GM19324 (cell line): ENCODE measurements at regions not wholly inside any gene's neighbourhood (a gene's known extent, or its start where the extent isn't known, plus 50 kb on each side); places are given as distances from the start of the nearest gene placed in this dataset.

Source experiments
- ATAC-seq: cut with Tn5 transposase; IDR thresholded peaks from one replicate; pipeline ENCODE4 v1.9.1; 2021; ENCODE audit warnings: mild to moderate bottlenecking, moderate library complexity; ENCODE audit not compliant: unreplicated experiment, low FRiP score

DNA sequence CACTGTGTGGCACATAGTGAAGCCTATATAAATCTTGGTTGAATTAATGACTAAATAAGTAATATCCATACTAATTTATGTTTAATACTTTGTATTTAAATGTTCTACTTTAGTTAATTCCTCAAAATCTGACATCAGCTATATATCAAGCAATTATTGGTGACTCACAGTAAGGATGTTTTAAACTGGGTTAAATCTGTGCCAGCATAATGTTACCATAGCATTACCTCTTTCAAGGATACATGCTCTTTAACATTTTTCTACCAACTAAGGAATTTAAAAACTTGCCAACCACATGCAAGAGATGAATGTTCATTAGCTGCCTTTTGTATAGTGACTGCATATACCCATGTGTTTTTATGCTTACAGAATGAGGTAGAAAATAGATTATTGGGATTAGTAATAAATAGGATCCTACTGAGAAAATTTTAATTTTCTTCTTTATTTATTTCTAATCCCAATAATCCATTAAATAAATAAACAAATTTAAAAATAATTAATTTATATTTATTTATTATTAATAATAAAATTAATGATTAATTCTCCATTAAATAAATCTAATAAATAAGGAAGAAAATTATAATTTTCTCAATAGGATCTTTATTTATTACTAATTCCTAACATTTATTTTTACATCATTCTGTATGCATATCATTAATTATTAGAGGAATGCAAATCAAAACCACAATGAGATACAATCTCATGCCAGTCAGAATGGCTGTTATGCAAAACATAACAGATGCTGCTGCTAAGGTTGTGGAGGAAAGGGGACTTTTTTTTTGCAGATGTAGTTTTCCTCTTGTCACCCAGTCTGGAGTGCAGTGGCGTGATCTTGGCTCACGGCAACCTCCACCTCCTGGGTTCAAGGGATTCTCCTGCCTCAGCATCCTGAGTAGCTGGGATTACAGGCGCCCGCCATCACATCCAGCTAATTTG is 410.7 kb upstream of the DSEL start:
- no peak for ATAC-seq

- ATAC-seq: no peak
These were observed 408.1 kb upstream of the DSEL start for GRCh38 chr18:67924656-67925055.

DNA sequence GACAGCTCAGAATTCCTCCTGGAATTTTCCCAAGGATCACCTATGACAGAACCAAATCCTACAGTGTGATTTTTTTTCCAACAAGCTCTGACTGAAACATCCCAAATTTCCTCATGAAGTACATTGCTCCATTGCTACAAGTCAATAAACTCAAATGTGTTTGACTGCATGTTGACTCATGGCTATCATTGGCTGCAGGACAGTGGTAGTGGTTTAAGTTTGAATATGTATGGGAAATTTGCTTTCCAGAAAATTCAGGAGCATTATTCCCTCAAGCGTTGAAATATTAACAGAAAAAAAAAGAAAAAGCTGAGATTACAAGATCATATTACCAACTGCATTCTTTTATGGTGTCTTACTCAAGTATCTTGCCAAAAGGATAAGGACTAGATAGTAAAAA is 402.8 kb upstream of the DSEL start:
- no peak for ATAC-seq

DNA sequence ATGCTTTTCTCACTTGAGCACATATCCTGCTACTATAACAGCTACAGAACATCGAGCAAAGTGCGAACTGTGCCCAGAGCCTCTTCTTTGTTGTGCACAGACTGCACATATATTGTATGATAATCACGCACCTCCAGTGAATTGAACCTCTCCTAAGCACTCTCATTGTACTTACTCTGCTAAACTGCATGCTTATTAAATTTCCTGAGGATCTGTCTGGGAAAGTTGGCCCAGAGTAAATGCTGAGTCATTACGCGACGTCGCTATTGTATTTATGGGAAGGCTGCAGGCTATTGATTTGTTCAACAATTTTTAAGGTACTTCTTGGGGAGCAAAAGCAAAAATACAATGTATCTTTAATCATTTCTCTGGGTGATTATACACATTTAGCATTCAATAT is 399.6 kb upstream of the DSEL start:
- ATAC-seq: no peak

GRCh38 chr18:67913040-67913439 is 396.5 kb upstream of the DSEL start:
- ATAC-seq: no peak

- ATAC-seq: no peak
These were observed 385.1 kb upstream of the DSEL start for GRCh38 chr18:67901573-67901972.

- no peak for ATAC-seq
These were observed 379.9 kb upstream of the DSEL start for GRCh38 chr18:67896451-67896850.

DNA sequence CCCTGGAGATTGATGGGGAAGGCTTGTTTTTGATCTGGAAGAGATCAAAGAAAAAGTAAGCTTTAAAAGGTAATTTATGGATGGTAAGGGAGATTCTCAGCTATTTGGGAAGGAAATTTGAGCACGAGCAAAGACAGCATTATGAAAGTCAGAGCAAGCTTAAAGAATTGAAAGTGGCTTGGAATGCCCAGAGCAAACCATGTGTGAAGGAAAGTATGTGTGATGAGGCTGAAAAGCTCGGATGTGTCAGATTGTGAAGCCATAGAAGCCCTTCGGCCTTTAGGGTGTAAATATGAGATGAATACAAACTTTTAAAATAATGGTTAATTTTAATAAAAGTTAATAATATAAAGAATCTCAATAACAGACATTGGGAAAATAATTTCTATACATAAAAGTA is 377.4 kb upstream of the DSEL start:
- ATAC-seq: no peak

- no peak for ATAC-seq
These were observed 360.4 kb upstream of the DSEL start for GRCh38 chr18:67876871-67877270.

DNA sequence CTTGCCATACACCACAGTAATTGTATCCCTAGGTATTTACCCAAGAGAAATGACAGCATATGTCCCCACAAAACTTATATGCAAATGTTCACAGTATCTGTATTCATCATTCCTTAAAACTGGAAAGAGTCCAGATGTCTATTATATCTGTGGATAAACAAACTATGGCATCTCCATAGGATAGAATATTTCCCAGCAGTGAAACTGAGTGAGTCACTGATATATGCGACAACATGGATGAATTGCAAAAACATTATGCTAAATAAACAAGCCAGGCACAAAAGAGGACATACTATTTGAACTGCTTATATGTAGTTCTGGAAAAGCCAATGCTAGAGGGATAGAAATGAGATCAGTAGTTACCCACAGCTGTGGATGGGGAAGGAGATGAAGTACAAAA is 359.4 kb upstream of the DSEL start:
- ATAC-seq: no peak

DNA sequence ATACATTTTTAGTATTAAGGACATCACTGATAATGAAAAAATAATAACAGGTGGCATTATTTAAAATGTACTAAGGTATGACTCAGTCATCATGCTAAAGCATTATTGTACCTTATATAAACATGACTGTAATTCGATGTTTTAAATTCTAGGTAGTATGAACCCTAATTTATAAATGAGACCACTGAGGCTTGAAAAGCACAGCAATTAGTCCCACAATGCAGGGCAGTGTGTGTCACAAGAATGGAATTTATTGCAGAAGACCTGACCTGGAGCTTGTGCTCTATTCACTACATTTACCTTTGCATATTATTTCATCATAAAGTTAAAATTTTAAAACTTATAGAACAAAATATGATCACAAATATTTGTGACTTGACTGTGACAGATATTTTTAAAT is 358.5 kb upstream of the DSEL start:
- no peak for ATAC-seq

DNA sequence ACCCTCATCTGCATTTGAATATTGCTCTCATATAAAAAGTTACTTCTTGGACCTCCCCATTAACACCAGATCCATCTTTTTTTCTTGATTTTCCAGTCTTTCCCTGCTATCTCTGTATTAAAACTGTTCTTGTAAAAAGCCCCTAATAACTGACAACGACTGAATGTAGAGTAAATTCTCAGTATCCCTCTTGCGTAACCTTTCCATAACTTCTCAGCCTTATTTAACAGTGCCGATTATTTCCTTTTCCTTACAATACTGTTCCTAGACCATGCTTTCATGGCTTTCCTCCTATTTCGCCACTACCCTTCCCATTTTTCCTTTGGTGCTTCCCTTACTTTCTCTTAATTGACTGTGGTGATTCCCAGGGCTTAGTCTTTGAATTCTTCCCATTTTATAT is 348.9 kb upstream of the DSEL start:
- ATAC-seq: no peak

- ATAC-seq: no peak
These were observed 348.3 kb upstream of the DSEL start for GRCh38 chr18:67864677-67865340.

- ATAC-seq: no peak
These were observed 345.5 kb upstream of the DSEL start for GRCh38 chr18:67862069-67862468.

- no peak for ATAC-seq
These were observed 337.8 kb upstream of the DSEL start for GRCh38 chr18:67854340-67854739.

DNA sequence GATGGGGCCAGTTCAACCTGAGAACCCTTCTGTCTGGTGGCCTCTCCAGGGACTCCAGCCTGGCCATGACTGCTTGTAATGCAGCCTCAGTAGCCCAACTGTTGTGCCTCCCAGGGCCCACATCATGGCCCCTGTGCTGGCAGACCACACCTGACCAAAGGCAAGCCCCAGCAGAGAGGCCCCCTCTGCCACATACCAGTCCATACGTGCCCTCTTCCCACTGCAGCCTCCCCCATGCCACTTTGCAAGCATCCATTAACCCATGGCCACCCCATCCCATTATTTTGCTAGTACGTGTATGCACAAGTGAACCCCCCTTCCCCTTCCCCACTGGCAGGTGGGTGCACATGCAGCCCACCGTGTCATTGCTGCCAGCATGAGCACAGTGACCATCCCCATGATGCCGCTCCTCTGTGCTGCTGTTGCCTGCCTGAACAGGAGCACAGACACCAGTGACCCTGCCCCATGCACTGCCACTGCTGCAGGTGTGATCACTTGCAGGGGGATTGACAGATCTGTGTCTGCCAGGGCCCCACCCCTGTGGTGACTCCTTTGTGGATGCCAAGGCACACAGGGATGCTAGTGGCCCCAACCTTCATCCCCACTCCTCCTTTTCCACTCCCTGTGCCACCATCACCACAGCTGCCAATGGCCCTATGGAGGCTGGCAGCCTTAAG is 330.0 kb upstream of the DSEL start:
- no peak for ATAC-seq

DNA sequence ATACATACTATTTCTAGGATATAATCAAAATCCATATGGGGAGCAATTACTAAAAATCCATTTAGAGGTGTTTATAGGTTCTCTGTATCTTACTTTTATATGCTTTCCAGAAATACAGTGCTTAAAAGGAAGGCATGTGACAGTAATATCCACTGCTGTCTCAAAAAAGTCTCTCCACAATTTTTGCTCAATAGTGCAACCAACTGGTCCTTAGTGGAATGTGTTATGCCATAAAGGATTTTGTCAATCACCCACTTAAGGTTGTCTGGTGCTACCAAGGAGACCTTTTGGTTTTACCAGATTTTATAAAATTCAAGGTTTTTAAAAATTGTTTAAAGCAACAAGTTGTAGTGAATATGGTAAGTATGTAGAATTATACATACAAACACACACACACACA is 328.5 kb upstream of the DSEL start:
- no peak for ATAC-seq

- no peak for ATAC-seq
These were observed 323.9 kb upstream of the DSEL start for GRCh38 chr18:67840379-67840778.

GRCh38 chr18:67818432-67818831 is 301.9 kb upstream of the DSEL start:
- no peak for ATAC-seq

GRCh38 chr18:67815280-67815679 is 298.8 kb upstream of the DSEL start:
- ATAC-seq: no peak

- ATAC-seq: no peak
These were observed 297.0 kb upstream of the DSEL start for GRCh38 chr18:67813380-67814028.
